ENCODE measurements at regions not wholly inside any gene's neighbourhood (a gene's known extent, or its start where the extent isn't known, plus 50 kb on each side); places are given as distances from the start of the nearest gene placed in this dataset.
"Not testable (repeated sequence)": the region's sequence is repeated elsewhere in the genome, so short reads cannot be mapped to it uniquely, and the experiment has no call there.

- no peak for DNase-seq
Observed at GRCh38 chr18:1048032-1048431, 143.4 kb downstream of the ADCYAP1 start.

GRCh38 chr18:1049173-1049572 is 144.5 kb downstream of the ADCYAP1 start:
- DNase-seq: no peak

GRCh38 chr18:1050012-1050657 is 145.5 kb downstream of the ADCYAP1 start:
- no peak for DNase-seq

- DNase-seq: no peak
Observed at GRCh38 chr18:1052301-1052700, 147.6 kb downstream of the ADCYAP1 start.

- DNase-seq: no peak
Observed at GRCh38 chr18:1053331-1054315, 149.0 kb downstream of the ADCYAP1 start.

- no peak for DNase-seq
Observed at GRCh38 chr18:1056404-1056803, 151.7 kb downstream of the ADCYAP1 start.

GRCh38 chr18:1057367-1057766 is 152.7 kb downstream of the ADCYAP1 start:
- no peak for DNase-seq

GRCh38 chr18:1062588-1062987 is 157.9 kb downstream of the ADCYAP1 start:
- DNase-seq: no peak

- DNase-seq: peak; percentile 81
Observed at GRCh38 chr18:1075322-1075721, 170.7 kb downstream of the ADCYAP1 start.

- no peak for DNase-seq
Observed at GRCh38 chr18:1075876-1076275, 171.2 kb downstream of the ADCYAP1 start.

- DNase-seq: no peak
Observed at GRCh38 chr18:1078301-1078700, 173.6 kb downstream of the ADCYAP1 start.

GRCh38 chr18:1083675-1084074 is 179.0 kb downstream of the ADCYAP1 start:
- not testable (repeated sequence) for DNase-seq

GRCh38 chr18:1090758-1091157 is 186.1 kb downstream of the ADCYAP1 start:
- no peak for DNase-seq

GRCh38 chr18:1092228-1092627 is 187.6 kb downstream of the ADCYAP1 start:
- DNase-seq: no peak

GRCh38 chr18:1094409-1094808 is 189.7 kb downstream of the ADCYAP1 start:
- DNase-seq: no peak

- not testable (repeated sequence) for DNase-seq
Observed at GRCh38 chr18:1097991-1098735, 193.5 kb downstream of the ADCYAP1 start.

GRCh38 chr18:1102848-1103247 is 198.2 kb downstream of the ADCYAP1 start:
- no peak for DNase-seq

GRCh38 chr18:1103537-1103936 is 198.9 kb downstream of the ADCYAP1 start:
- DNase-seq: no peak

- DNase-seq: no peak
Observed at GRCh38 chr18:1104181-1104881, 199.7 kb downstream of the ADCYAP1 start.

GRCh38 chr18:1124495-1124894 is 219.8 kb downstream of the ADCYAP1 start:
- DNase-seq: no peak

GRCh38 chr18:1133541-1133940 is 228.9 kb downstream of the ADCYAP1 start:
- peak; percentile 11 for DNase-seq

- no peak for DNase-seq
Observed at GRCh38 chr18:1147730-1148129, 243.1 kb downstream of the ADCYAP1 start.

GRCh38 chr18:1149709-1150108 is 245.0 kb downstream of the ADCYAP1 start:
- DNase-seq: no peak
